GM23248 (cell line): ENCODE measurements at regions not wholly inside any gene's neighbourhood (a gene's known extent, or its start where the extent isn't known, plus 50 kb on each side); places are given as distances from the start of the nearest gene placed in this dataset.

ENCODE experiments used
- EZH2 ChIP-seq: fragments of 200-600 bp; sonication (generic); IDR thresholded peaks from 2 replicates; pipeline ENCODE4 v1.6.1; 2018; ENCODE audit warnings: antibody characterized with exemption, mild to moderate bottlenecking; ENCODE audit not compliant: insufficient read depth, poor library complexity, severe bottlenecking
- EZH2phosphoT487 ChIP-seq: fragments of 200-600 bp; sonication (generic); IDR thresholded peaks from 2 replicates; pipeline ENCODE4 v1.6.1; 2018; ENCODE audit warnings: antibody characterized with exemption, moderate library complexity, mild to moderate bottlenecking, low read depth; ENCODE audit not compliant: insufficient read depth

DNA sequence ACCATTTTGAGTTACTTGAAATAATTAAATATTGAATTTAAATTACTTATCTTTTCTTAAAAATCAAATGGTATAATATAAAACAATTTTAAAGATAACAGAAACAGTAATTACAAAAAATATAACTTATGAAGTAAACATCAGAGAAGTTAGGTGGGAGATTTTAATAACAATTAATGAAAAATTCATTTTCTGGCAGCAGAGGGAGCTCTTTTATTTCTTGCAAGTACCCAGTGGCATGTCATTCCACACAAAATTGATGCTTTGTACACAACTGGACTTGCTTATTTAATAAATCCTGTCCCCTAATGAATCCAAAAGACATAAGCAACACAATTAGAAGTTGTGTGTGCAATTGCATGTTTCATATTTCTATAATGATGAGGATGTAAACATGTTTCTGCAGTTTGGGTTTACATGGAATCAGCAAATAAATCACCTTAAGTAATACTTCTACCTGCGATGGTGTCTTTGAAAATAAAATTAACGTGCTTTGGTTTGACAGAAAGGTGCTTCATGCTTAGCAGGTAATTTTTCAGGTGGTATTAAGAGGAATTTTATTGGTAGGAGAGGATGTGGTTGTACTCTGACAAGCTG is 861.3 kb downstream of the ZPLD1 start:
- no peak for TF ChIP-seq EZH2
- no peak for TF ChIP-seq EZH2phosphoT487
